Activated CD4-positive, alpha-beta memory T cell treated with anti-CD3 and anti-CD28 coated beads, Interleukin-2, amount 10 ng/mL, durations not matched to agents 7 days and 5 days (primary cell): ENCODE measurements at regions not wholly inside any gene's neighbourhood (a gene's known extent, or its start where the extent isn't known, plus 50 kb on each side); places are given as distances from the start of the nearest gene placed in this dataset.

Source experiments
- CTCF ChIA-PET: fragments of 350-600 bp; sonication (Branson Sonifier 250); formaldehyde crosslinking; loops from one replicate; lab custom pipeline; 2021; ENCODE audit warnings: antibody characterized with exemption, inconsistent platforms; lab: Charles Lee
- POLR2A ChIA-PET: fragments of 350-600 bp; sonication (Branson Sonifier 250); formaldehyde crosslinking; loops from one replicate; lab custom pipeline; 2021; ENCODE audit warnings: antibody characterized with exemption; lab: Charles Lee
- DNase-seq: peaks from one replicate; pipeline ENCODE4 v3.0.0-alpha.2; 2020
- H3K27ac Mint-ChIP-seq: one replicate; pipeline ENCODE4 v1.8.0; 2021; ENCODE audit warnings: mild to moderate bottlenecking, mixed read lengths
- H3K27me3 Mint-ChIP-seq: one replicate; pipeline ENCODE4 v1.8.0; 2021; ENCODE audit warnings: mixed read lengths
- H3K36me3 Mint-ChIP-seq: one replicate; pipeline ENCODE4 v1.8.0; 2021; ENCODE audit warnings: low read depth, mixed read lengths
- H3K4me1 Mint-ChIP-seq: one replicate; pipeline ENCODE4 v1.8.0; 2021; ENCODE audit warnings: mixed read lengths
- H3K4me3 Mint-ChIP-seq: one replicate; pipeline ENCODE4 v1.8.0; 2021; ENCODE audit warnings: mild to moderate bottlenecking, mixed read lengths
- H3K9me3 Mint-ChIP-seq: one replicate; pipeline ENCODE4 v1.8.0; 2021; ENCODE audit warnings: mixed read lengths

GRCh38 chr15:95981209-95981608 lies 349.3 kb upstream of the NR2F2 start:
- no peak overlapping the region for H3K27ac Mint-ChIP-seq
- no peak overlapping the region for H3K4me3 Mint-ChIP-seq

GRCh38 chr15:95987299-95987698 lies 343.2 kb upstream of the NR2F2 start:
- ChIA-PET POLR2A (no interaction called here), CTCF (no interaction called here)
- H3K4me1 Mint-ChIP-seq = no peaks in the 10 kb centered on the region
- H3K27me3 Mint-ChIP-seq = peaks cover 3% of the 10 kb centered on the region
- no peak overlapping the region for H3K4me3 Mint-ChIP-seq
- H3K36me3 Mint-ChIP-seq = no peaks in the 10 kb centered on the region
- peaks cover 8% of the 10 kb centered on the region for H3K9me3 Mint-ChIP-seq
- no peak overlapping the region for H3K27ac Mint-ChIP-seq
- DNase-seq = no peak

More at GRCh38 chr15:95981209-95981608, 349.3 kb upstream of the NR2F2 start:
- Mint-ChIP-seq H3K9me3 (peaks cover 2% of the 10 kb centered on the region), H3K36me3 (no peaks in the 10 kb centered on the region), H3K27me3 (no peaks in the 10 kb centered on the region), H3K4me1 (no peaks in the 10 kb centered on the region)
- ChIA-PET POLR2A (no interaction called here), CTCF (no interaction called here)
- DNase-seq = no peak

GRCh38 chr15:95987886-95988573 lies 342.5 kb upstream of the NR2F2 start:
- DNase-seq = no peak
- H3K36me3 Mint-ChIP-seq = no peaks in the 10 kb centered on the region
- H3K4me3 Mint-ChIP-seq = no peak overlapping the region
- peaks cover 8% of the 10 kb centered on the region for H3K9me3 Mint-ChIP-seq
- ChIA-PET CTCF (no interaction called here), POLR2A (no interaction called here)
- no peak overlapping the region for H3K27ac Mint-ChIP-seq
- no peaks in the 10 kb centered on the region for H3K4me1 Mint-ChIP-seq
- peaks cover 3% of the 10 kb centered on the region for H3K27me3 Mint-ChIP-seq

- Mint-ChIP-seq H3K9me3 (peaks cover 8% of the 10 kb centered on the region), H3K27ac (no peak overlapping the region), H3K27me3 (peaks cover 3% of the 10 kb centered on the region), H3K36me3 (no peaks in the 10 kb centered on the region), H3K4me1 (no peaks in the 10 kb centered on the region), H3K4me3 (no peak overlapping the region)
- ChIA-PET POLR2A (no interaction called here), CTCF (no interaction called here)
- no peak for DNase-seq
Measured at GRCh38 chr15:95988574-95988887, 342.0 kb upstream of the NR2F2 start.

GRCh38 chr15:95989392-95989791 lies 341.1 kb upstream of the NR2F2 start:
- no peaks in the 10 kb centered on the region for H3K36me3 Mint-ChIP-seq
- peaks cover 5% of the 10 kb centered on the region for H3K9me3 Mint-ChIP-seq
- no peak for DNase-seq
- H3K4me1 Mint-ChIP-seq = no peaks in the 10 kb centered on the region
- no peak overlapping the region for H3K4me3 Mint-ChIP-seq
- ChIA-PET CTCF (no interaction called here), POLR2A (no interaction called here)
- peaks cover 3% of the 10 kb centered on the region for H3K27me3 Mint-ChIP-seq
- H3K27ac Mint-ChIP-seq = no peak overlapping the region

GRCh38 chr15:95990833-95991232 lies 339.7 kb upstream of the NR2F2 start:
- DNase-seq = no peak
- peaks cover 13% of the 10 kb centered on the region for H3K27me3 Mint-ChIP-seq
- no peak overlapping the region for H3K4me3 Mint-ChIP-seq
- H3K27ac Mint-ChIP-seq = no peak overlapping the region
- H3K9me3 Mint-ChIP-seq = peaks cover 5% of the 10 kb centered on the region
- H3K4me1 Mint-ChIP-seq = peaks cover 4% of the 10 kb centered on the region
- H3K36me3 Mint-ChIP-seq = no peaks in the 10 kb centered on the region
- CTCF ChIA-PET = no interaction called here
- POLR2A ChIA-PET = no interaction called here

- no peak for DNase-seq
- CTCF ChIA-PET = no interaction called here
- H3K27me3 Mint-ChIP-seq = peaks cover 10% of the 10 kb centered on the region
- no peak overlapping the region for H3K27ac Mint-ChIP-seq
- H3K4me3 Mint-ChIP-seq = no peak overlapping the region
- POLR2A ChIA-PET = no interaction called here
- peaks cover 17% of the 10 kb centered on the region for H3K4me1 Mint-ChIP-seq
- no peaks in the 10 kb centered on the region for H3K36me3 Mint-ChIP-seq
- H3K9me3 Mint-ChIP-seq = peaks cover 5% of the 10 kb centered on the region
Measured at GRCh38 chr15:95994418-95994817, 336.1 kb upstream of the NR2F2 start.

- Mint-ChIP-seq H3K27ac (no peak overlapping the region), H3K36me3 (no peaks in the 10 kb centered on the region), H3K9me3 (no peaks in the 10 kb centered on the region), H3K27me3 (peaks cover 10% of the 10 kb centered on the region), H3K4me1 (peaks cover 17% of the 10 kb centered on the region), H3K4me3 (no peak overlapping the region)
- DNase-seq = no peak
- POLR2A ChIA-PET = no interaction called here
- CTCF ChIA-PET = no interaction called here
Measured at GRCh38 chr15:95995375-95996168, 334.9 kb upstream of the NR2F2 start.

- no peak overlapping the region for H3K4me3 Mint-ChIP-seq
Measured at GRCh38 chr15:95996494-95996893, 334.0 kb upstream of the NR2F2 start.

GRCh38 chr15:95998935-95999334 lies 331.6 kb upstream of the NR2F2 start:
- Mint-ChIP-seq H3K36me3 (no peaks in the 10 kb centered on the region), H3K4me3 (no peak overlapping the region), H3K4me1 (peaks cover 17% of the 10 kb centered on the region), H3K27ac (no peak overlapping the region), H3K27me3 (peaks cover 10% of the 10 kb centered on the region), H3K9me3 (no peaks in the 10 kb centered on the region)
- DNase-seq = no peak
- ChIA-PET CTCF (no interaction called here), POLR2A (no interaction called here)

More at GRCh38 chr15:95996494-95996893, 334.0 kb upstream of the NR2F2 start:
- Mint-ChIP-seq H3K36me3 (no peaks in the 10 kb centered on the region), H3K27me3 (peaks cover 10% of the 10 kb centered on the region), H3K4me1 (peaks cover 17% of the 10 kb centered on the region), H3K9me3 (no peaks in the 10 kb centered on the region), H3K27ac (no peak overlapping the region)
- DNase-seq = peak; percentile 17
- ChIA-PET CTCF (no interaction called here), POLR2A (no interaction called here)

- no peak for DNase-seq
- H3K9me3 Mint-ChIP-seq = peaks cover 4% of the 10 kb centered on the region
- no peaks in the 10 kb centered on the region for H3K4me1 Mint-ChIP-seq
- H3K4me3 Mint-ChIP-seq = no peak overlapping the region
- H3K27ac Mint-ChIP-seq = no peak overlapping the region
- no peaks in the 10 kb centered on the region for H3K36me3 Mint-ChIP-seq
- ChIA-PET CTCF (no interaction called here), POLR2A (no interaction called here)
- H3K27me3 Mint-ChIP-seq = peaks cover 4% of the 10 kb centered on the region
Measured at GRCh38 chr15:96002890-96003859, 327.3 kb upstream of the NR2F2 start.

GRCh38 chr15:96005906-96006305 lies 324.6 kb upstream of the NR2F2 start:
- ChIA-PET POLR2A (no interaction called here), CTCF (no interaction called here)
- Mint-ChIP-seq H3K27me3 (peaks cover 4% of the 10 kb centered on the region), H3K36me3 (no peaks in the 10 kb centered on the region), H3K27ac (no peak overlapping the region), H3K9me3 (peaks cover 4% of the 10 kb centered on the region), H3K4me3 (no peak overlapping the region), H3K4me1 (no peaks in the 10 kb centered on the region)
- DNase-seq = no peak

- Mint-ChIP-seq H3K27me3 (peaks cover 4% of the 10 kb centered on the region), H3K36me3 (no peaks in the 10 kb centered on the region), H3K4me1 (no peaks in the 10 kb centered on the region), H3K9me3 (peaks cover 5% of the 10 kb centered on the region), H3K4me3 (no peak overlapping the region), H3K27ac (no peak overlapping the region)
- CTCF ChIA-PET = interaction anchor here (0.6 kb wide), 1 partner anchor 593 kb away, joined by 3 read pairs; no protein-coding TSS in a partner anchor
- no peak for DNase-seq
- POLR2A ChIA-PET = no interaction called here
Measured at GRCh38 chr15:96011136-96011535, 319.4 kb upstream of the NR2F2 start.
